ENCODE measurements at regions not wholly inside any gene's neighbourhood (a gene's known extent, or its start where the extent isn't known, plus 50 kb on each side); places are given as distances from the start of the nearest gene placed in this dataset.

DNA sequence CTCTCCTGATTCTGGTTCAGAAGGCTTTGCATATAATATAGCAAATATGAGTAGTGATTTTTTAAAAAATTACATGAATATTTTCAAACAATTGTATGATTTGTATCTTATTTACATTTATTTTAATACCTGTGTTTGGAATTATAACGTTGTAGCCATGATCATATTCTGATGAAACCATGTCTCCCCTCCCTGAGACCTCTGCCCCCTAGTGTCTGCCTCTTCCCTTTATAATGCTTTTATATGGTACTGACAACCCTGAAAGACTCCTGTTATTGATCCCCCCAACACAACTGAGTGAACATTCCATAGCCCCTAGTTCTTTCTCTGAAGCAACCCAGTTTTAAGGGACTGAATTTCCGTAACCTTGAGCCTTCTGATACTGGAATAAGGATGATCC, 187.4 kb downstream of the SOX3 start:
- Histone ChIP-seq H3K79me2 (ENCODE audit: low read length) (no peaks in the 10 kb centered on the region), H4K20me1 (ENCODE audit: insufficient read depth, low read length) (no peaks in the 10 kb centered on the region)

DNA sequence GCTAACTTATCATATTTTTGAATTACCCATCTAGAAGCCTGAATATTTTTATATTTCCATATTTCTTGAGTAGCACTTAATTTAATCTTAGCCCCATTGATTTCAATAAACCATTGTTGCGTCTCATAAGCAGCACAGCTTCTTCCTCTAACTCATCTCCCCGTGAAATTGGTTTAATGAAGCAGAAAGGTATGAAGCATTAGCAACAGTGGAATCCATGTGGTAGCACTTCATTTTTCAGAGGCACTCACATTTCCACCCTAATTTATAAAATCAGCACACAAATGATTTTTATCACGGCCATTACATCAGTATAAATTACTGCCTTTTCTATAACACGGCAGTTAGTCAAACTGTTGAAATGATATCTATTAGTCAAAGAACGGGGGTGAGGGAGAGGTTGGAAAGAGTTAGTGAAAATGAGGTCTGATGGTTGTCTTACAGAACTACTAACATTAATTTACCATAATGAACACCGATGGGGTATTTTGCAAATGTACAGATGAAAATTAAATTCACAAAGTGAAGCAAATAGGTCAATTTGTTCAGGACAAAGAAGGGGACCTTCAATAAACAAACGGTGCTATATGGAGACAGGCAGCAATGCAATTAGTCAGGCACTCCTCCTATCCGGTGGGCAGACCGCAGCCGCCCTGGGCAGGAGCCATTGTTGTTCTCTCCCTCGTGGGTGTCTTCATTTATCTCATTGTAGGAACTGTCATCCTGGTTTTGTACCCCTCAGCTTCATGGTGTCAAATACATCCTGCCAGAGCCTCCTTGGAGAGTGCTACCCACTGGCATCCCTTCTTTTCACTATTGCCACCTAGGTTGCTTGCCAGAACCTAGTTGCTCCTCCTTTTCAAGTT, 205.7 kb downstream of the SOX3 start:
- Histone ChIP-seq H3K36me3 (replicated peaks; ENCODE audit: low read depth, low read length) (no peaks in the 10 kb centered on the region), H4K20me1 (ENCODE audit: insufficient read depth, low read length) (no peaks in the 10 kb centered on the region), H3K9ac (ENCODE audit: low read length) (no peak overlapping the region), H3K27ac (ENCODE audit: low read length) (no peak overlapping the region), H3K4me1 (ENCODE audit: low read length) (no peaks in the 10 kb centered on the region), H3K4me2 (ENCODE audit: low read length) (no peak overlapping the region), H3K9me3 (ENCODE audit: insufficient read depth, low read length) (no peaks in the 10 kb centered on the region), H3K27me3 (ENCODE audit: low read depth, low read length) (no peaks in the 10 kb centered on the region), H2AFZ (ENCODE audit: low read depth, low read length) (no peak overlapping the region), H3K79me2 (ENCODE audit: low read length) (no peaks in the 10 kb centered on the region), H3K4me3 (ENCODE audit: low read length) (no peak overlapping the region)
- TF ChIP-seq, protein P1, sequence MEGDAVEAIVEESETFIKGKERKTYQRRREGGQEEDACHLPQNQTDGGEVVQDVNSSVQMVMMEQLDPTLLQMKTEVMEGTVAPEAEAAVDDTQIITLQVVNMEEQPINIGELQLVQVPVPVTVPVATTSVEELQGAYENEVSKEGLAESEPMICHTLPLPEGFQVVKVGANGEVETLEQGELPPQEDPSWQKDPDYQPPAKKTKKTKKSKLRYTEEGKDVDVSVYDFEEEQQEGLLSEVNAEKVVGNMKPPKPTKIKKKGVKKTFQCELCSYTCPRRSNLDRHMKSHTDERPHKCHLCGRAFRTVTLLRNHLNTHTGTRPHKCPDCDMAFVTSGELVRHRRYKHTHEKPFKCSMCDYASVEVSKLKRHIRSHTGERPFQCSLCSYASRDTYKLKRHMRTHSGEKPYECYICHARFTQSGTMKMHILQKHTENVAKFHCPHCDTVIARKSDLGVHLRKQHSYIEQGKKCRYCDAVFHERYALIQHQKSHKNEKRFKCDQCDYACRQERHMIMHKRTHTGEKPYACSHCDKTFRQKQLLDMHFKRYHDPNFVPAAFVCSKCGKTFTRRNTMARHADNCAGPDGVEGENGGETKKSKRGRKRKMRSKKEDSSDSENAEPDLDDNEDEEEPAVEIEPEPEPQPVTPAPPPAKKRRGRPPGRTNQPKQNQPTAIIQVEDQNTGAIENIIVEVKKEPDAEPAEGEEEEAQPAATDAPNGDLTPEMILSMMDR (IDR thresholded peaks at IDR 0.05; ENCODE audit: low read depth, low read length): no peak
- no peak for TF ChIP-seq EZH2phosphoT487 (IDR thresholded peaks at IDR 0.05; ENCODE audit: low read depth)

More for the DNA sequence above, 187.4 kb downstream of the SOX3 start:
- Histone ChIP-seq H3K4me3 (ENCODE audit: low read length) (no peak overlapping the region), H3K27ac (ENCODE audit: low read length) (no peak overlapping the region), H3K36me3 (replicated peaks; ENCODE audit: low read depth, low read length) (no peaks in the 10 kb centered on the region), H3K4me1 (ENCODE audit: low read length) (no peaks in the 10 kb centered on the region), H3K27me3 (ENCODE audit: low read depth, low read length) (no peaks in the 10 kb centered on the region), H3K9ac (ENCODE audit: low read length) (no peak overlapping the region), H3K9me3 (ENCODE audit: insufficient read depth, low read length) (no peaks in the 10 kb centered on the region), H2AFZ (ENCODE audit: low read depth, low read length) (no peak overlapping the region), H3K4me2 (ENCODE audit: low read length) (no peak overlapping the region)
- TF ChIP-seq, protein P1 (IDR thresholded peaks at IDR 0.05; ENCODE audit: low read depth, low read length): no peak
- TF ChIP-seq EZH2phosphoT487 (IDR thresholded peaks at IDR 0.05; ENCODE audit: low read depth): no peak

DNA sequence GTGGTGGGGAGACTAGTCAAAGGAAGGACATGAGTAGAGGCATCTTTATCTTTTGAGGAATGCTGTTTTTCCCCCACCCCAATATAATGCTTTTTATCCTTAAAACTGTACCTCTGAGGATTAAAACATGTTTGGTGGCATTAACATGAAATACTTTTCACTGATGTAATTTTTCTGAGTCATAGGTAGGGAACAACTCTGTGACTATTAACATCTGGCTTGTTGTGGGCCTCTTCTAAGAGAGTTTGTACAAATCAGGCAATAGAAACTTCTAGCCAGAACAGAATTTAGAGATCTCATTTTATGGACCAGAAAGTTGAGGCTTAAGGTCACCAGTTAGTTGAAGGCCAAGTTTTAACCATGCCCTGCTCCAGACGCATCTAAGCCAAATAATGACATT, 207.6 kb downstream of the SOX3 start:
- Histone ChIP-seq H3K27ac (ENCODE audit: low read length) (no peak overlapping the region), H4K20me1 (ENCODE audit: insufficient read depth, low read length) (no peaks in the 10 kb centered on the region), H3K9me3 (ENCODE audit: insufficient read depth, low read length) (no peaks in the 10 kb centered on the region), H3K4me2 (ENCODE audit: low read length) (no peak overlapping the region), H3K4me3 (ENCODE audit: low read length) (no peak overlapping the region), H3K79me2 (ENCODE audit: low read length) (no peaks in the 10 kb centered on the region), H3K4me1 (ENCODE audit: low read length) (peaks cover 10% of the 10 kb centered on the region), H3K36me3 (replicated peaks; ENCODE audit: low read depth, low read length) (no peaks in the 10 kb centered on the region), H3K27me3 (ENCODE audit: low read depth, low read length) (no peaks in the 10 kb centered on the region), H2AFZ (ENCODE audit: low read depth, low read length) (no peak overlapping the region), H3K9ac (ENCODE audit: low read length) (no peak overlapping the region)
- no peak for TF ChIP-seq EZH2phosphoT487 (IDR thresholded peaks at IDR 0.05; ENCODE audit: low read depth)
- TF ChIP-seq, protein P1 (IDR thresholded peaks at IDR 0.05; ENCODE audit: low read depth, low read length): no peak

DNA sequence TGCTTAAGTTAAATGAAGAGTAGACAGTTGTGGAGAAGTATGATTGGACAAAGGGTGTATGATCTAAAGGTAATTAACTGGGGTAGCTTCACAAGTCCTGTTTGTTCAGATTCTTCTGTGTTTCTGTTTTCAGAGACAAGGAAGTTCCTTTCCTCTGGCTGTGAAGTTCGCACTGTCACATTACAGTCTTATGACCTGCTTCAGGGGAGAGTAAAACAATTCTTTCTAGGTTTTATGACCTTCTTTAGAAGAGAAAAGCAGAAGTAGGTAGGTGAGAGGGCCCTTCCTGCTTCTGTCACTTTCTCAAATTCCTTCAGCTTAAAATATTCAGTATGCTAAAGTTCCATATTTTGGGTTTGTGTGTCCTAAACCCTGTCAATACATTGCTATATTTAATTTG, 211.9 kb downstream of the SOX3 start:
- H3K4me3 ChIP-seq (ENCODE audit: low read length): no peak overlapping the region
- no peaks in the 10 kb centered on the region for H3K79me2 ChIP-seq (ENCODE audit: low read length)
- H4K20me1 ChIP-seq (ENCODE audit: insufficient read depth, low read length): no peaks in the 10 kb centered on the region
- no peak overlapping the region for H2AFZ ChIP-seq (ENCODE audit: low read depth, low read length)
- no peaks in the 10 kb centered on the region for H3K36me3 ChIP-seq (replicated peaks; ENCODE audit: low read depth, low read length)
- TF ChIP-seq, protein P1 (IDR thresholded peaks at IDR 0.05; ENCODE audit: low read depth, low read length): no peak
- no peak for TF ChIP-seq EZH2phosphoT487 (IDR thresholded peaks at IDR 0.05; ENCODE audit: low read depth)
- H3K4me1 ChIP-seq (ENCODE audit: low read length): peaks cover 10% of the 10 kb centered on the region
- no peak overlapping the region for H3K9ac ChIP-seq (ENCODE audit: low read length)
- no peaks in the 10 kb centered on the region for H3K27me3 ChIP-seq (ENCODE audit: low read depth, low read length)
- peak overlapping the region; percentile 17; the same call in 1 of the 2 replicates for H3K27ac ChIP-seq (ENCODE audit: low read length)
- peak overlapping the region; percentile 9; the same call in 1 of the 2 replicates for H3K4me2 ChIP-seq (ENCODE audit: low read length)
- no peaks in the 10 kb centered on the region for H3K9me3 ChIP-seq (ENCODE audit: insufficient read depth, low read length)

Data from OCI-LY3 (cell line).